HG03439 (cell line): ENCODE measurements at regions not wholly inside any gene's neighbourhood (a gene's known extent, or its start where the extent isn't known, plus 50 kb on each side); places are given as distances from the start of the nearest gene placed in this dataset.

Experiments
- ATAC-seq: cut with Tn5 transposase; IDR thresholded peaks from one replicate; pipeline ENCODE4 v1.9.1; 2021; ENCODE audit warnings: mild to moderate bottlenecking, moderate library complexity; ENCODE audit not compliant: unreplicated experiment

- no peak for ATAC-seq
Measured at GRCh38 chr2:176658708-176659107, 389.5 kb downstream of the MTX2 start.

GRCh38 chr2:176662753-176663152 lies 393.5 kb downstream of the MTX2 start:
- ATAC-seq = no peak

GRCh38 chr2:176664478-176664877 lies 395.2 kb downstream of the MTX2 start:
- ATAC-seq = no peak

- ATAC-seq = no peak
Measured at GRCh38 chr2:176665086-176665485, 395.8 kb downstream of the MTX2 start.

GRCh38 chr2:176668912-176669311 lies 399.7 kb downstream of the MTX2 start:
- no peak for ATAC-seq

- peak; percentile 84 for ATAC-seq
Measured at GRCh38 chr2:176669398-176670174, 400.3 kb downstream of the MTX2 start.

- no peak for ATAC-seq
Measured at GRCh38 chr2:176675271-176675949, 406.2 kb downstream of the MTX2 start.

- no peak for ATAC-seq
Measured at GRCh38 chr2:176677746-176678265, 408.6 kb downstream of the MTX2 start.

GRCh38 chr2:176678571-176678970 lies 409.3 kb downstream of the MTX2 start:
- ATAC-seq = no peak

- ATAC-seq = no peak
Measured at GRCh38 chr2:176679061-176679669, 409.9 kb downstream of the MTX2 start.

GRCh38 chr2:176680916-176681516 lies 411.8 kb downstream of the MTX2 start:
- no peak for ATAC-seq

- no peak for ATAC-seq
Measured at GRCh38 chr2:176681584-176682115, 412.4 kb downstream of the MTX2 start.

- ATAC-seq = no peak
Measured at GRCh38 chr2:176682278-176682677, 413.0 kb downstream of the MTX2 start.

- ATAC-seq = no peak
Measured at GRCh38 chr2:176683618-176684111, 414.4 kb downstream of the MTX2 start.

GRCh38 chr2:176685908-176686307 lies 416.7 kb downstream of the MTX2 start:
- ATAC-seq = no peak

- ATAC-seq = no peak
Measured at GRCh38 chr2:176686328-176686727, 417.1 kb downstream of the MTX2 start.

GRCh38 chr2:176687342-176687741 lies 418.1 kb downstream of the MTX2 start:
- ATAC-seq = no peak

- no peak for ATAC-seq
Measured at GRCh38 chr2:176687944-176688343, 418.7 kb downstream of the MTX2 start.

- no peak for ATAC-seq
Measured at GRCh38 chr2:176689711-176690110, 420.5 kb downstream of the MTX2 start.

- no peak for ATAC-seq
Measured at GRCh38 chr2:176691471-176691870, 422.2 kb downstream of the MTX2 start.

- no peak for ATAC-seq
Measured at GRCh38 chr2:176692533-176692932, 423.3 kb downstream of the MTX2 start.
